Thyroid gland (tissue), 4 donors: ENCODE measurements at regions not wholly inside any gene's neighbourhood (a gene's known extent, or its start where the extent isn't known, plus 50 kb on each side); places are given as distances from the start of the nearest gene placed in this dataset.

Experiments used
- DNase-seq, 2 donors: peaks; one replicate each; pipeline ENCODE4 v3.0.0-alpha.2; 2019
- H3K27ac ChIP-seq, 3 donors: fragments of 200-600 bp; sonication (generic); 1 replicate in 2 of 3; 2 replicates in 1 of 3; pipeline ENCODE4 v1.5.1; 2016 to 2019; ENCODE audit warnings: mild to moderate bottlenecking in 1 of 3, moderate library complexity in 1 of 3
- H3K27me3 ChIP-seq: fragments of 200-600 bp; sonication (generic); one replicate; pipeline ENCODE4 v1.5.1; 2019
- H3K36me3 ChIP-seq, 2 donors: fragments of 200-600 bp; sonication (generic); one replicate each; pipeline ENCODE4 v1.5.1; 2016 to 2019
- H3K4me1 ChIP-seq, 2 donors: fragments of 200-600 bp; sonication (generic); one replicate each; pipeline ENCODE4 v1.5.1; 2017 to 2019
- H3K4me3 ChIP-seq, 3 donors: fragments of 200-600 bp; sonication (generic); replicated peaks in 1 of 3; 1 replicate in 2 of 3; 2 replicates in 1 of 3; pipeline ENCODE4 v1.5.1; 2016; ENCODE audit warnings: mild to moderate bottlenecking in 1 of 3
- H3K9me3 ChIP-seq: fragments of 200-600 bp; sonication (generic); one replicate; pipeline ENCODE4 v1.5.1; 2017
- CTCF ChIP-seq, 6 experiments: fragments of 200-600 bp in 3 of 6; fragments of 450-650 bp in 3 of 6; sonication (generic) in 3 of 6; IDR thresholded peaks; one replicate each; pipeline ENCODE4 v1.5.1; 2016 to 2019; ENCODE audit warnings: antibody characterized with exemption in 6 of 6, mild to moderate bottlenecking in 2 of 6, inconsistent platforms in 1 of 6, moderate library complexity in 1 of 6
- POLR2A ChIP-seq, 2 donors: fragments of 450-650 bp; IDR thresholded peaks; one replicate each; pipeline ENCODE4 v1.6.1; 2017; ENCODE audit warnings: antibody characterized with exemption in 2 of 2, mild to moderate bottlenecking in 2 of 2, moderate library complexity in 1 of 2
- WGBS, 2 donors: methylation state at CpG; one replicate each; pipeline ENCODE4 v1.1.5; 2017; 5-methylcytosine and 5-hydroxymethylcytosine counted together
- intact Hi-C: fragments of 100-400 bp; cut with DNase I; formaldehyde crosslinking; loops from one replicate; pipeline ENCODE4 v1.15.1; 2023

GRCh38 chr4:156528216-156528615, 443.4 kb downstream of the PDGFC start:
- TF ChIP-seq CTCF (IDR thresholded peaks at IDR 0.05) (no peak), POLR2A (IDR thresholded peaks at IDR 0.05) (no peak)
- Histone ChIP-seq H3K4me3 (no peak overlapping the region), H3K36me3 (no peaks in the 10 kb centered on the region), H3K27ac (no peak overlapping the region), H3K4me1 (no peaks in the 10 kb centered on the region), H3K27me3 (no peaks in the 10 kb centered on the region), H3K9me3 (no peaks in the 10 kb centered on the region)
- DNase-seq: no peak
- intact Hi-C loops: no loop called here
- 79 to 88% methylated on average over 3 of the region's 3 CpGs for WGBS, 2 donors

DNA sequence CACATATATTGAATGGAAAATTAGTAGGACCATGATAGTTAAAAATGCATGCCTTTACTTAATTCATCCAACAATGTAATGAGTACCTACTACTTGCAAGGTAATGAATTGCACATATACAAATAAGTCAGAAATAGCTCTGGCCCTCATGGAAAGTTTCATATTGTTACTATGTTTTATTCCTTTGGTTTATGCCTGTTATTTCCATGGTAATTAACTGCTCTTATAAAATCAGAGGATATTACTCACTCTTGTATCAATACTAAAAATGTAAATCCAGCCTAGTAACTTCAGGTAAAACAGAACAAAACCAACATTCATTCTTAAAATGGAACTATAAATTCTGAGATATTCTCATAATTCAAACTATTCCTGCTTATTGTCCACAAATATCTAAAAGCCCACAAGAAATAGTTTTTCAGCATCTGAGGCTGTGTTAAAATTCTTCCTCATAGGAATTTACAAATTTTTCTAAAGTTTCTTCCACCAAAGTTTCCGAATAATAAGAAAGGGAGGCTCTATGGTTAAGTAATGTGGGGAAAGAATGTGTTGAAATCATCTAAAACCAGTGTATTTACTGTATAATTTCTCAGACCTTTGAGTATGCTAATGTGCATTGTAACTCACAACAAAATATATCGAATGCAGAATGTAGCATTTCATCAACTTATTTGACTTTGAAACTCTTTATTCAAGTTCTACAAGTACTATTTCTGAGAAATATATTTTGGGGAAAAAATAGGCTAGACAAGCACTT, 444.2 kb downstream of the PDGFC start:
- Histone ChIP-seq H3K4me3 (no peak overlapping the region), H3K4me1 (no peaks in the 10 kb centered on the region), H3K27me3 (no peaks in the 10 kb centered on the region), H3K36me3 (no peaks in the 10 kb centered on the region), H3K27ac (no peak overlapping the region), H3K9me3 (no peaks in the 10 kb centered on the region)
- 66 to 87% methylated on average over 2 of the region's 2 CpGs for WGBS, 2 donors
- DNase-seq: no peak
- TF ChIP-seq CTCF (IDR thresholded peaks at IDR 0.05) (no peak), POLR2A (IDR thresholded peaks at IDR 0.05) (no peak)
- intact Hi-C loops: no loop called here

GRCh38 chr4:156523991-156524390, 447.6 kb downstream of the PDGFC start:
- no peaks in the 10 kb centered on the region for H3K9me3 ChIP-seq
- H3K4me3 ChIP-seq: no peak overlapping the region
- intact Hi-C loops: no loop called here
- TF ChIP-seq POLR2A (IDR thresholded peaks at IDR 0.05) (no peak), CTCF (IDR thresholded peaks at IDR 0.05) (no peak)
- DNase-seq: no peak
- H3K27me3 ChIP-seq: no peaks in the 10 kb centered on the region
- 47 to 49% methylated on average over 1 of the region's 1 CpG for WGBS, 2 donors
- no peak overlapping the region for H3K27ac ChIP-seq
- H3K36me3 ChIP-seq: no peaks in the 10 kb centered on the region
- H3K4me1 ChIP-seq: no peaks in the 10 kb centered on the region

DNA sequence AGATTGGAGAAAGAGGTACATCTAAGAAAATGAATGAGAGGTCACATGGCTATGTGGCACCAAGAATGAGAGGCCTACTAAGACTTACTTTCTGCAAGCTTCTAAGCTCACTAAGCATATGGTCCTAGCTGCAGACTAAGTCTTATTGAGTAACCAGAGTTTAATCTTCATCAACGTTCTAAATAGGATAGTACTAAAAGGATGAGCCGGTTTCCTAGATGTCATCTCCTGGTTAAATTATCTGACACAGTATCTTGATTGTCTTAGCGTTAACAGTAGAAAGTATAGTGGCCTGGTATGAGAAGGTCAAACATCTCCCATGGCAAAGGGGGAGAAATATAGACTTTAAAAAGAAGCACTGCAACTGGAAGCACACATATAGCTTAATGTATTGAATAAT, 448.1 kb downstream of the PDGFC start:
- Histone ChIP-seq H3K36me3 (no peaks in the 10 kb centered on the region), H3K27me3 (no peaks in the 10 kb centered on the region), H3K4me1 (no peaks in the 10 kb centered on the region), H3K9me3 (no peaks in the 10 kb centered on the region), H3K4me3 (no peak overlapping the region), H3K27ac (no peak overlapping the region)
- intact Hi-C loops: no loop called here
- TF ChIP-seq CTCF (IDR thresholded peaks at IDR 0.05) (no peak), POLR2A (IDR thresholded peaks at IDR 0.05) (no peak)
- no peak for DNase-seq
- WGBS, 2 donors: 90 to 94% methylated on average over 3 of the region's 3 CpGs

- no peak for TF ChIP-seq CTCF (IDR thresholded peaks at IDR 0.05)
- TF ChIP-seq POLR2A (IDR thresholded peaks at IDR 0.05): no peak
- WGBS, 2 donors: 91 to 97% methylated on average over 3 of the region's 3 CpGs
- intact Hi-C loops: no loop called here
- no peak for DNase-seq
- H3K36me3 ChIP-seq: no peaks in the 10 kb centered on the region
- H3K9me3 ChIP-seq: no peaks in the 10 kb centered on the region
- no peak overlapping the region for H3K27ac ChIP-seq
- H3K4me3 ChIP-seq: no peak overlapping the region
- H3K4me1 ChIP-seq: no peaks in the 10 kb centered on the region
- H3K27me3 ChIP-seq: no peaks in the 10 kb centered on the region
These were observed 450.0 kb downstream of the PDGFC start for GRCh38 chr4:156521631-156522030.
